Karpas-422 (cell line): ENCODE measurements at regions not wholly inside any gene's neighbourhood (a gene's known extent, or its start where the extent isn't known, plus 50 kb on each side); places are given as distances from the start of the nearest gene placed in this dataset.

Experiments used
- DNase-seq: peaks from one replicate; pipeline ENCODE4 v3.0.0-alpha.2; 2015
- H2AFZ ChIP-seq: fragments of 200-600 bp; sonication (generic); 2 replicates; pipeline ENCODE4 v1.6.1; 2014; ENCODE audit warnings: antibody characterized with exemption, low read length, mixed read lengths
- H3K27ac ChIP-seq: fragments of 200-600 bp; sonication (generic); 2 replicates; pipeline ENCODE4 v1.5.1; 2014; ENCODE audit warnings: mild to moderate bottlenecking, low read length, moderate library complexity
- H3K27me3 ChIP-seq: fragments of 200-600 bp; sonication (generic); 2 replicates; pipeline ENCODE4 v1.6.1; 2014; ENCODE audit warnings: low read length, mixed read lengths
- H3K36me3 ChIP-seq: fragments of 200-600 bp; sonication (generic); 2 replicates; pipeline ENCODE4 v1.6.1; 2014; ENCODE audit warnings: low read length, mixed read lengths; ENCODE audit not compliant: insufficient read depth
- H3K4me1 ChIP-seq: fragments of 200-600 bp; sonication (generic); 2 replicates; pipeline ENCODE4 v1.6.1; 2014; ENCODE audit warnings: mild to moderate bottlenecking, low read length, mixed read lengths
- H3K4me2 ChIP-seq: fragments of 200-600 bp; sonication (generic); 2 replicates; pipeline ENCODE4 v1.6.1; 2014; ENCODE audit warnings: low read length, low read depth, mild to moderate bottlenecking; ENCODE audit not compliant: poor library complexity, severe bottlenecking
- H3K4me3 ChIP-seq: fragments of 200-600 bp; sonication (generic); 2 replicates; pipeline ENCODE4 v1.5.1; 2014; ENCODE audit warnings: mild to moderate bottlenecking, antibody characterized with exemption, low read length, mixed read lengths
- H3K79me2 ChIP-seq: fragments of 200-600 bp; sonication (generic); 2 replicates; pipeline ENCODE4 v1.6.1; 2014; ENCODE audit warnings: mild to moderate bottlenecking, low read length, mixed read lengths
- H3K9ac ChIP-seq: fragments of 200-600 bp; sonication (generic); 2 replicates; pipeline ENCODE4 v1.6.0; 2014; ENCODE audit warnings: low read length
- H3K9me2 ChIP-seq: fragments of 200-600 bp; sonication (generic), shearing (Covaris generic); replicated peaks from 2 replicates; pipeline ENCODE4 v1.6.0; 2014; ENCODE audit warnings: mild to moderate bottlenecking, low read length, moderate library complexity; ENCODE audit not compliant: insufficient read depth
- H3K9me3 ChIP-seq: fragments of 300-700, 200-600 bp; sonication (generic); 2 replicates; pipeline ENCODE4 v1.6.1; 2014; ENCODE audit warnings: low read length, mixed read lengths
- H4K20me1 ChIP-seq: fragments of 200-600 bp; sonication (generic); 2 replicates; pipeline ENCODE4 v1.6.1; 2014; ENCODE audit warnings: mild to moderate bottlenecking, antibody characterized with exemption, low read length, low read depth; ENCODE audit not compliant: insufficient read depth

GRCh38 chrX:131830400-131831184 is 192.5 kb upstream of the STK26 start:
- Histone ChIP-seq H3K9me2 (no peaks in the 10 kb centered on the region), H3K36me3 (no peaks in the 10 kb centered on the region)

GRCh38 chrX:131831185-131831520 is 191.9 kb upstream of the STK26 start:
- no peaks in the 10 kb centered on the region for H3K9me2 ChIP-seq
- no peak overlapping the region for H3K4me3 ChIP-seq
- H3K4me1 ChIP-seq = no peaks in the 10 kb centered on the region
- no peak for DNase-seq
- H4K20me1 ChIP-seq = no peaks in the 10 kb centered on the region
- no peak overlapping the region for H3K9ac ChIP-seq
- H2AFZ ChIP-seq = no peak overlapping the region
- H3K4me2 ChIP-seq = no peak overlapping the region
- H3K79me2 ChIP-seq = no peaks in the 10 kb centered on the region
- no peaks in the 10 kb centered on the region for H3K36me3 ChIP-seq
- H3K9me3 ChIP-seq = no peaks in the 10 kb centered on the region
- no peak overlapping the region for H3K27ac ChIP-seq
- no peaks in the 10 kb centered on the region for H3K27me3 ChIP-seq

More at GRCh38 chrX:131830400-131831184, 192.5 kb upstream of the STK26 start:
- peak; percentile 53 for DNase-seq
- Histone ChIP-seq H2AFZ (no peak overlapping the region), H3K9ac (no peak overlapping the region), H3K27me3 (no peaks in the 10 kb centered on the region), H3K79me2 (no peaks in the 10 kb centered on the region), H3K27ac (no peak overlapping the region), H3K4me3 (no peak overlapping the region), H4K20me1 (no peaks in the 10 kb centered on the region), H3K9me3 (no peaks in the 10 kb centered on the region), H3K4me1 (no peaks in the 10 kb centered on the region), H3K4me2 (no peak overlapping the region)

DNA sequence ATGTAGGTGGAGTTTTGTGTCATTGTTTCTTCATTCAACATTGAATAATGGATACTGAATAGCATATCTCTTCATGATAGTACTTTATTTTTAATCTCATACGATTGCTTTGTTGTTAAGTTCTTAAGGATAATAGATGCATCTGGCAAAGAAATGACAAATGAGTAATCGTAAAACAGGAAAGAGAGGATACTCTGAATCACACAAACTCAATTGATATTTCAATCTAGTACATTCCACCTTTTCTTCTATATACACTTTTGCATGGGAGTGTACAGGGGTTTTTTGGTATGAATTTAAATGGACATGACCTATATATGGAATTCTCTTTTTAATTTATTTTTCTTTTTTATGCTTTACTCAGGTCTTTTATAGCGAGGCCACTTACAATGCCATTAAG is 186.9 kb upstream of the STK26 start:
- no peak overlapping the region for H3K4me3 ChIP-seq
- no peak for DNase-seq
- no peak overlapping the region for H3K27ac ChIP-seq
- no peaks in the 10 kb centered on the region for H3K9me3 ChIP-seq
- H3K27me3 ChIP-seq = no peaks in the 10 kb centered on the region
- H3K9me2 ChIP-seq = no peaks in the 10 kb centered on the region
- no peak overlapping the region for H3K4me2 ChIP-seq
- no peaks in the 10 kb centered on the region for H3K4me1 ChIP-seq
- H3K9ac ChIP-seq = no peak overlapping the region
- no peaks in the 10 kb centered on the region for H3K36me3 ChIP-seq
- H4K20me1 ChIP-seq = no peaks in the 10 kb centered on the region
- no peaks in the 10 kb centered on the region for H3K79me2 ChIP-seq
- H2AFZ ChIP-seq = no peak overlapping the region

GRCh38 chrX:131837325-131837724 is 185.8 kb upstream of the STK26 start:
- H3K9me3 ChIP-seq = no peaks in the 10 kb centered on the region
- no peaks in the 10 kb centered on the region for H3K4me1 ChIP-seq
- H3K4me2 ChIP-seq = no peak overlapping the region
- H3K79me2 ChIP-seq = no peaks in the 10 kb centered on the region
- DNase-seq = no peak
- no peak overlapping the region for H3K9ac ChIP-seq
- no peaks in the 10 kb centered on the region for H3K9me2 ChIP-seq
- H4K20me1 ChIP-seq = no peaks in the 10 kb centered on the region; the same call in 1 of the 2 replicates
- no peak overlapping the region for H2AFZ ChIP-seq
- no peaks in the 10 kb centered on the region for H3K27me3 ChIP-seq
- H3K36me3 ChIP-seq = no peaks in the 10 kb centered on the region
- no peak overlapping the region for H3K27ac ChIP-seq
- H3K4me3 ChIP-seq = no peak overlapping the region

DNA sequence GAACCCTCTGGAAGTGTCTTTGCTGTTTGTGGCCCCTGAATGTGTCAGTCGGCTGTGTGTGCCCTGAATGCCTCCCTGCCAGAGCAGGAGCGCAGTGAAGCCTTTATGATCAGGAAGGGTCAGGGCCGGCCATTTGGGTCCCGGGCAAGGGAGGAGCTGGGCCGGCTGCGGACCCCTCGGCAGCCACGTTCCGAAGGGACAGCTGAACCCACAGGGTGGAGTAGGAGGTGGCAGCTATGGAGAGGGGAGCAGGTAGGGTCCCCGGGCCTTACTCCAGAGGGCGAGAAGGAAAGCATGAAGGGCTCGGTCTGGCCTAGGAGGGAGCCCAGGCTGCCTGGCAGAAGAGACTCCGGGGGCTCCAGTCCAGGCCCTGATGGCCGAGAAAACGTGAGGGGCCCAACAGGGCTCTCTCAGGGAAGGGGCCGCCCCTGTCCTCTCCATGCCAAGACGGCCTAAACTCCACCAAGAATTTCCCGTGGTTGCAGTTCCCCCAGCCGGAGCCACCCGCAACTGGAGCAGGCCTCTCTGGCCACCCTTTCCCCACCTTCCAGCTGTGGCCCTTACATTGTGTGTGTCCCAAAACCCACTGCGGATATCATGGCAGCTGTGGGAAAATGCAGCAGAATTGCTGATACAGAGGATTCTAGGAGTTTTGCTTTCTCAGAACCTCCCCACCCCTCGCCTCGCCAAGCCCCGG is 182.2 kb upstream of the STK26 start:
- H3K9ac ChIP-seq = no peak overlapping the region
- H3K36me3 ChIP-seq = no peaks in the 10 kb centered on the region
- H3K4me1 ChIP-seq = no peaks in the 10 kb centered on the region
- no peak overlapping the region for H3K4me3 ChIP-seq
- no peak overlapping the region for H3K27ac ChIP-seq
- H2AFZ ChIP-seq = no peak overlapping the region
- no peaks in the 10 kb centered on the region for H3K9me3 ChIP-seq
- H3K79me2 ChIP-seq = no peaks in the 10 kb centered on the region
- no peak for DNase-seq
- H3K27me3 ChIP-seq = no peaks in the 10 kb centered on the region
- no peaks in the 10 kb centered on the region; the same call in 1 of the 2 replicates for H4K20me1 ChIP-seq
- no peaks in the 10 kb centered on the region for H3K9me2 ChIP-seq
- no peak overlapping the region for H3K4me2 ChIP-seq

GRCh38 chrX:131841496-131842437 is 181.3 kb upstream of the STK26 start:
- H3K4me2 ChIP-seq = no peak overlapping the region
- no peaks in the 10 kb centered on the region for H3K9me3 ChIP-seq
- no peaks in the 10 kb centered on the region for H3K79me2 ChIP-seq
- H2AFZ ChIP-seq = no peak overlapping the region
- H3K27me3 ChIP-seq = no peaks in the 10 kb centered on the region
- H3K36me3 ChIP-seq = no peaks in the 10 kb centered on the region
- DNase-seq = peak; percentile 82
- no peaks in the 10 kb centered on the region; the same call in 1 of the 2 replicates for H4K20me1 ChIP-seq
- H3K27ac ChIP-seq = no peak overlapping the region
- no peak overlapping the region for H3K9ac ChIP-seq
- H3K4me3 ChIP-seq = no peak overlapping the region
- no peaks in the 10 kb centered on the region for H3K9me2 ChIP-seq
- no peaks in the 10 kb centered on the region for H3K4me1 ChIP-seq

DNA sequence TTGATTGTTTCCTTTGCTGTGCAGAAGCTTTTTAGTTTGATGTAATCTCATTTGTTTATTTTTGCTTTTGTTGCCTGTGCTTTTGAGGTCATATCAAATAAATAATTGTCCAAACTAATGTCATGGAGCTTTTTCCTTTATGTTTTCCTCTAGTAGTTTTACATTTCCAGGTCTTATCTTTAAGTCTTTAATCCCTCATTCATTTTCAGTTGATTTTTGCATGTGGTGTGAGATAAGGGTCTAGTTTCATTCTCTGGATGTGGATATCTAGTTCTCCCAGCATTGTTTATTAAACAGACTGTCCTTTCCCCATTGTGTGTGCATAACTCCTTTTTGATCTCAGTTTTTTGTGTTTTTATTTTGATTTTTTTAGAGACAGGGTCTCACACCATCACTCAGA is 179.1 kb upstream of the STK26 start:
- no peaks in the 10 kb centered on the region; the same call in 1 of the 2 replicates for H4K20me1 ChIP-seq
- H3K9me2 ChIP-seq = no peaks in the 10 kb centered on the region
- H3K79me2 ChIP-seq = no peaks in the 10 kb centered on the region
- no peaks in the 10 kb centered on the region for H3K4me1 ChIP-seq
- no peaks in the 10 kb centered on the region for H3K27me3 ChIP-seq
- H3K4me3 ChIP-seq = no peak overlapping the region
- H3K9ac ChIP-seq = no peak overlapping the region
- H3K4me2 ChIP-seq = no peak overlapping the region
- H3K36me3 ChIP-seq = no peaks in the 10 kb centered on the region
- no peak overlapping the region for H3K27ac ChIP-seq
- no peaks in the 10 kb centered on the region for H3K9me3 ChIP-seq
- H2AFZ ChIP-seq = no peak overlapping the region
- no peak for DNase-seq

DNA sequence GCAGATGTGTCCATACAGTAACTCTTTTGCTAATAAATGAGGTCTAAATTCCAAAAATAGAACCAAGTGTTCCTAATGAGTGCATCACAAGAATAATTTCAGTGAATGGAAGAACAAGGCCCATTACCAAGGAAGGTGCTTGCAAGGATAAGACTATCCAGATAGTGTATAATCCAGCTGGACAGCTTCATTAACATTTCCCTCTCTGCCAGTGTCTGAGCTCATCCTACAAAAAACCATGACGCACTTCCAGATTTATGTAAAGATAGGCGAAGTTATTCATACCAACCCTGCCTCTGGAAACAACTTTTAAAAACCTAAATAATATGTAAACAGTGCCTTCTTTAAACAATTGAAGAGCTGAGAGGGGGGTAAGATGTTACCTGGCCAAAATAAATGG is 177.9 kb upstream of the STK26 start:
- Histone ChIP-seq H2AFZ (no peak overlapping the region), H3K36me3 (no peaks in the 10 kb centered on the region), H3K4me3 (no peak overlapping the region), H3K79me2 (no peaks in the 10 kb centered on the region), H3K4me2 (no peak overlapping the region), H4K20me1 (no peaks in the 10 kb centered on the region; the same call in 1 of the 2 replicates), H3K9ac (no peak overlapping the region), H3K27ac (no peak overlapping the region), H3K27me3 (no peaks in the 10 kb centered on the region), H3K9me3 (no peaks in the 10 kb centered on the region), H3K4me1 (no peaks in the 10 kb centered on the region), H3K9me2 (no peaks in the 10 kb centered on the region)
- no peak for DNase-seq
